ENCODE measurements at regions not wholly inside any gene's neighbourhood (a gene's known extent, or its start where the extent isn't known, plus 50 kb on each side); places are given as distances from the start of the nearest gene placed in this dataset.

DNA sequence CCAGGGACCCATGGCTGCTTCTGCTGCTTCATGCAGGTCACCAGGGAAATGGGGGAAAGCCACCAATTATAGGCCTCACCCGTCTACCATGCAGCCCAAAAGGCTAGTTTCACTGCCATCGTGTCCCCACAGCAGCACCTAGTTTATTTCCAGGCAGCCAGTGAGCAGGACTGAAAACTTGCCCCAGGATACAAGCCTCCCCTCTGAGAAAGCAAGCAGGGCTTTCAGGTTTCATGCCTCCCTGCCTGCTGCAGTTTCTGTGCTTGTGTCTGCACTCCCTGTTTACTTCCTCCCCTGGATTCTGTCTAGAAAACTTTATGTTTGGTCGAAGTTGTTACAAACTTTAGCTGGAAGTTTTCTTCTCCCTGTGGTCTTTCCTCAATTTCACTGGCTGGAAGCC is 319.1 kb downstream of the ANXA1 start:
- no peak for FAIRE-seq

DNA sequence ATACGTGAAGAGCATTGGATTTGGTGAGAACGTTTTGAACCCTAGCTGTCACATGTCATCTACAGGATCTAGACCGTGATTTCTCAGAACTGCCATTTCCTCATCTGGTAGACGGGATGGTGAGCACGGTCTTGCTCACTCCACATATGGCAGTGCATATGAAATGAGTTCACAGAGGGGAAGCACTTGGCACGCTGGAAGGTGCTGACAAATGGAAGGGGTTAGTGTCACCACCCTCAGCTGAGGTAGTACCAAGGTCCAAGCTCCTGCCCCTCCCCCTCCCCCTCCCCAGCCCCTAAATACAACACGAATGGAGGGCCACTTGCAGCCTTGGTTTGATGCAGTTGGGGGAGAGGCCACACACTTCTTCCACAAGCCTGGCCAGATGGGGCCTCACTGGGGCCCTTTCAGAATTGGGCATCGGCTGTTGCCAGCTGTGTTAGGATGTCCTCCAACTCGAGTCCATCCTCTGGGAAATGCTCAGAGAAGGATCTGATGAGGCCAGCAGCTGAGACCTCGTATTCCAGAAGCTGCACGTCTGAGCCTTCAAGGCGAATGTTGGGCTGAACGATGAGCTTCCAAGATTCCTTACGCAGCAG is 322.4 kb downstream of the ANXA1 start:
- no peak for FAIRE-seq

DNA sequence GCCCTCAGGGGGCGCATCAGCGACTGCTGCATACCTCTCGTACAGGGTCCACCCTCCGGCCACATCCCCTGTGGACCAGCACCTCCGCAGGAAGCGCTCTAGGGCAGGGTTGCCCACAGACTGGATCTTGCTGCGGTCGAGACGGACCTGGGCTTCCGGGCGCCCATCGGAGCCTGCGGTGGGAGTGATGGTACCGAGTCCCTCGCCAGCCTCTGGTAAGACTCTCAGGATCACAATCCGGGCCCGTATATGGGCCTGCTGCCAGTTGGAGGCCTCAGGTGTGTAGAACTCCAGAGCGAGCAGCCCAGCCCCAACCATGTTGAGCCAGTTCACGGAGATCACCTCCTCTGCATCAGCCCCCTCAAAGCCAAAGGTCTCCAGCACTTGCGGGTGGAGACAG is 323.0 kb downstream of the ANXA1 start:
- FAIRE-seq: no peak

DNA sequence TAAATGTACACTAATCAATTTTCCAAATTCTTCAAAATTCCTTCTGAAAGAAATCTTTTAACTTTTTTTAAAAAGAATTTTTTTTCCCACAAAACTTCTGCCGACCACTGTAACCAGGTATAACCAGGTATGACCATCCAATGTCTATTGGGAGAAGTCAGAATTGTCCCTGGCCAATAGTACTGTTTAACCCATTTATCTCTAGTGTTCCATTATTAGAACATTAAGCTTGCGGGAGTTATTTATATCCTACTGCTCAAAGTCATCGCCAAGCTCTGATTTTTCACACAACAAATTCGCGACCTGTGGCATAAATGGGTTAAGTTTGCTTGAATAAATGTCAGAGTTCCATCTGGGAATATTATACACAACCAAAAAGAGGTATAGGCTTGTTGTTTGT is 343.2 kb downstream of the ANXA1 start:
- no peak for FAIRE-seq

DNA sequence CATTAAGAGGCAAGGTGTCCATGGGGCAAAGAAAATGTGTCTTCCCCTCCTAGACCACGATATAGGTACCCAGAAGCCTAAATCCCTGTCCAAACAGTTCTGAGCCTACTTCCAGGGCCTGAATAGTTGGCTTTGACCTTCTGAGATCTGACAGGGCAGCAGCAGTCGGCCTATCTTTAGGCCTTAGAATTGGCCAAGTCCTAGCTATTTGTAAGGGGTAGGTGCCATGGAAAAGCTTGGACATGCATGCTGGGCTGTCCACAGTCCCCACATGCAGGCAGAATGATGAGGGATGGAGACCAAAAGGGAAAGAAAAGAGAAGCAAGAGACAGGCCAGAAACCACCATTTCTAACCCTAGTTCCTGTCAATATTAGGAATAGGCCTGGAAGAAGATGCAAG is 346.1 kb downstream of the ANXA1 start:
- FAIRE-seq: no peak

DNA sequence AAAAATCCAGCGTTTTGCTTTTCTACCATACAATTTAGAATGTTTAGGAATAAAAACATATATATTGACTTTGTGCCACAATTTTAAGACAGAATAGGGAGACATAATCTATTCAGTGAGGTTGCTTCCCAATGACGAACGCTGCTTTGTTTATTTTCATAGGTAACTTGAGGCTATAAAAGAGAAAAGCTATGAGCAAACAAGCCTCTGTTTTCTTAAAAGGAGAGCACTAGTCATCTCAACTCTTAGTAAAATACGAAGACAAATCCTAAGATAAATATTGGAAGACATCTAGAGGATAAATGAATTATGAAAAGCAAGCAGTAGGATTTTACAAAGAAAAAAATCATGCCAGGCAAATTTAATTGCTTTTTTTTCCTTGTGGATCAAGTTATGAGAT is 363.6 kb downstream of the ANXA1 start:
- FAIRE-seq: no peak

DNA sequence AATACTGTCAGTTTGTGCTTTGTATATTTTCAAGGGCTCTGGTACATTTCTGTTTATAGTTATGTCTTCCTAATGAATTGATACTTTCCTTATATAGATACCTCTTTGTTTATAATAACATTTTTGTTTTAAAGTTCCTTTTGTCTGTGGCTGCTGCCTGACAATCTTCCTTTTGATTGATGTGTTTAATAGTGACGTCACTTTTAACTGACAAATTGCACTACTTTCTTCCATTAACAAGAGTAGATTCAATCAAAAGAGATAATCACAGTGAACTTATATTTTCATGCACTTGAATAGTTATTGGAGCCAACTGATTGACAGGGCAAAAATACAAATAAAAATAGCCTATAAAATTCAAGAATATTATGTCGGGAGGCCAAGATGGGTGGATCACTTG is 371.7 kb downstream of the ANXA1 start:
- FAIRE-seq: no peak

DNA sequence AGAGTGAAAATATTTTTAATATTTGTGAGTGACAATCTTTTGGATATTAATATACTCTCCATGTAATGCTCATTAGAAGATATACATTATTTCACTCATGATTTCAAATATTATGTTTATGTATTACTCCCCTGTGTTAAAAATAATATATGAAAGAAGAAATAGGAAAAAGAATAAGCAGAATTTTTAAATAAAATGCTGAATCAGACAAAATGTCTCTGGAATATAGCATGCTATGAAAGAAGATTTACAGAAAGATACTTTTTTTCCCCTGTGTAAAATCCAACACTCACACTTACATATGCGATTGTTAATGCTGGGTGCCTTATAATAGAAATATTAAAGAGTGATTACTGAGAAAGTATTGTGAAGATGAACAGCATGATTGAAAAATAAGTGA is 373.7 kb downstream of the ANXA1 start:
- no peak for FAIRE-seq

DNA sequence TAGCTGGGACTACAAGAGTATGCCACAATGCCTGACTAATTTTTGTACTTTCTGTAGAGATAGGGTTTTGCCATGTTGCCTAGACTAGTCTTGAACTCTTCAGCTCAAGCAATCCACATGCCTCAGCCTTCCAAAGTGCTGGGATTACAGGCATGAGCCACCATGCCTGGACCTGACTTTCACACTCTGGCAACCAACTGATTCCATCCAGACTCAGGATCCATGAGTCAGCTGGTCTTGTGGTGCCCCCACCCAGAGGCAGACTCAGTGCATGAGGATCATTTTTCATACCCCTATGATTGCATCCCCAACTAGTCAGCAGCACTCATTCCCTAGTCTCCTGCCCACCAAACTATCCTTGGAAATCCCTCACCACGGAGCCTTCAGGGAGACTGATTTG is 375.9 kb downstream of the ANXA1 start:
- FAIRE-seq: no peak

DNA sequence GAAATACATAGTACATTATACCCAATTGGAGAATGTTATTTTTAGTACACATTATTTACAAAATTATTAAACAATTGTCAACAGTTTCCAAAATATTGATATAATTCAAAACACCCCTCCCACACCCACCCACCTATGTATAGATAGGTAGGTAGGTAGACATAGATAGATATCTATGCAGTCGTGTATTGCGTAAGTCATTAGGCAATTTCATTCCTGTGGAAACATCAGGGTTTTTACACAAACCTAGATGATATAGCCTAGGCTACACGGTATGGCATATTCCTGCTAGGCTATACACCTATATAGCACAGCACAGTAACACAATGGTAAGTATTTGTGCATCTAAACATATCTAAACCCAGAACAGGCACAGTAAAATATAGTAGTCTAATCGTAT is 377.3 kb downstream of the ANXA1 start:
- no peak for FAIRE-seq

DNA sequence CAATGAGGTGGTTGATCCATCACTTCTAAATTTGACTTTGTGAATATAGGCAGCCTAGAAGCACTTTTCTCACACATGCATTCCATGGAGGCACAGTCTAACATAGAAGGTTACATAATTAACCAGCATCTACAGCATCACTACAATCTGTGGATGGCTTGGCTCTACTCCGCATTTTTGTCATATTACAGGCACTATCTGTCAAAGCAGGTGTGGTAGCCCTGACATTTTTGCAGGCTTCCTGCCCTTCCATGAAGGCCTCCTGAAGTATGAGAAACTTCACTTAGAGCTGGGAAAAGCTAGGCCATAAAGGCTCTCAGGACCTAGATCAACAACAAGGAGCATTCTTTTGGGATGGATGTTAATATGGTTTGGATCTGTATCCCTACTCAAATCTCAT is 378.0 kb downstream of the ANXA1 start:
- no peak for FAIRE-seq

DNA sequence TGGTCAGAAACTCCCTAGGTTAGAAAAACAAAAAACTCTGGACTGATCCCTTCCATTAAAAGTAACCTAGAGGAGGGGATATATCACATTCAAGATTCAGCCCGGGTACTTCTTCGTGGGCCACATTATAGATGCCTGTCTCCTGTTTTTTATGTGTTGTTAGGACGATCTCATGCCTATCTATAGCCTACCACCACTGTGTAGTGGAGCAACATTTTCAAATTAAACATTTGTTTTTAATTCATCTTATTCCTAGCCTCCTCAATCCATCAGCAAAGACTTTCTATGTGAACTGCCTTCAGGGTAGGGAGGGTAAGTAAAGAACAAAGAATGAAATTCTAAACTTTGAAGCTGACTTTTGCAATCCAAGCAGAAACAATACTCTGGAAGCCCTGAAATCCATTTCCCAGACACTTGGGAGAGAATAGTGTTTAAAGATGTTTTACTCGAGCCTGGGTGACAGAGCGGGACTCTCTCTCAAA is 379.4 kb downstream of the ANXA1 start:
- no peak for FAIRE-seq

DNA sequence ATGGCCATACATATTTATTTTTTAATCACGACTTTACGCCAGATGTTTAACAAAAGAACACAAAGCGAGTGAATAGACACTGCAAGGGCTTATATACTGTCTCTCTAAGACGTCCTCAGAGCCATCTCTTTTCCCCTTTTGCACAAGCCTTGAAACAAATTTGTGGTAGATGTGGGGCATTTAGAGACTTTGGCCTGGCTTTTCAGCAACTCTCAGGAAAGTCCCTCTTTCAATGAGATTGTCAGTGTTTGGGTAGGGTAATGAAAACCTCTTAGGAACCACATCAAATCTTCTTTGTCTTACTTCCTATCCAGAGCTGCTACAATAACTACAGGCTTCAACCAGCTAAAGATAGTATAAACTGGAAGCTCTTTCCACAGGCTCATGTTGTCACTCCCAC is 380.0 kb downstream of the ANXA1 start:
- FAIRE-seq: no peak

DNA sequence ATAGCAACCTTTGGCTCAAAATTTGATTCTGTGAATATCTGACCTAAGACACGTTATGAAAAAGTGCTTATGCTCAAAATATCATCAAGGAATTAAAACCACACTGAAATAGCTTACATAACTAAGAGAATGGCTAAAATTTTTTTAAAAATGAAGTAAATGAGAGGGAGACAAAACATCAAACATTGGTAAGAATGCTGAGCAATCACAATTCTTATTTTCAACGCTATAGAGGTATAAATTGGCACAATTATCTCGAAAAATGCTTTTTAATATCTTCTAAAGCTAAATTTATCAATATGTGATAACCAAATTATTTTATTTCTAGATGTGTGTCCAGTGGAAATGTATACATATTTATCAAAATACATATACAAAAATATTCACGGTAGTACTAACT is 381.3 kb downstream of the ANXA1 start:
- FAIRE-seq: no peak

DNA sequence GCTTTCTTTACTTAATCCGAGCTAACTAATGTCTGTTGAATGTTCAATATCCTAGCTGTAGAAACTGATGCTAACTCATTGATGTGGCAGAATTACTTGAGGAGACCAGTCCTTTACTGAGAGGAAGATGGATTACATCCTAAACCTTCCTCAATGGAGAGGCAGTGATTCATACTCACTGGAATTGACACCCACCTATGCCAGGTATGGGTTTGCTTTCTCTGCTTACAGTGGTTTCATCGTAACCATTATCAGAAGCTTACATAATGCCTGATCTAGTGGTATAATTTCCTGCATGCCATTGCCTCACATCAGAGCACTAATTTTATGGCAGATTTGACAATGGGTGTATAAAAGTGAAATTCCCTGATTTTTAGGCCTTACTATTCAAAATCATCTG is 384.7 kb downstream of the ANXA1 start:
- no peak for FAIRE-seq

DNA sequence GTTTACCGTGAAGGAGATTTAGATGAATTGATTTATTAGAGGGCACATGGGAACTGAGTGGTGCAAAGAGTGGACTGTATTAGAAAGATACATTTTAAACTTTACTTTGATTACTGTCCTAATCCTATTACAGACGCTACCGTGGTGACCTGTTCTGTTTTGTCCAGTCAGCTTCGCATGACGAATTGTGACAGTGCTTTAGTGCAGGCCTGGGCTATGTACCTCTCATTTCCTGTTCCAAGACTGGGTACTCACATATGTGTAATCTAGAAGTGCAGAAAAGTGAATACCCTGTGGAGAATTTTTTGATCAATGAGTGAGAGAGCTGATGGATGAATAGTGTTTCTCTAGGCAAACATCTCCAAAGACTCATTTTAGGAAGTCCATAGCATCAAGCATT is 385.9 kb downstream of the ANXA1 start:
- no peak for FAIRE-seq

DNA sequence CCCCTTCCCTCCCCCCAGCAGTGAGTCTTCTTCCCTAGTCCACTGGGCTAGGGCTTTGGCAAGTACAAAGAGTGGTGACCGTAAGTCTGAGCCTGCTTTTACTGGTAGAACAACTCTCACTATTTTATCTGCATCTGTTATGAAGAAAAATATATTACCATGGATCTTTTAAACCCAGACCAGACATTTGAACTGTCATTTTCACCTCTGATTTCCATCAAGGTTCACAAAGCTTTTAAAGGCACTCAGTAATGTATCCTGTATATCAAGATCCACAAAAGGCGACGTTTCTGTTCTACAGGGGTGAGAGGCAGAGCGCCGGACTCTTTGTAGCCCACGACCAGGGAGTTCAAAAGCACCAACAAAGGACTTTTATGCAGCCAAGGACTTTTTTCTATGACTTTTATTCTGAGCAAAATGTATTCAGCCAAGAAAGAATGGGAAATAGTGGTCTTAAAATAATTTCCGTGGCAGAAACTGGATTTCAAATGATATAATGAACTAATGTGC is 388.3 kb downstream of the ANXA1 start:
- FAIRE-seq: no peak

DNA sequence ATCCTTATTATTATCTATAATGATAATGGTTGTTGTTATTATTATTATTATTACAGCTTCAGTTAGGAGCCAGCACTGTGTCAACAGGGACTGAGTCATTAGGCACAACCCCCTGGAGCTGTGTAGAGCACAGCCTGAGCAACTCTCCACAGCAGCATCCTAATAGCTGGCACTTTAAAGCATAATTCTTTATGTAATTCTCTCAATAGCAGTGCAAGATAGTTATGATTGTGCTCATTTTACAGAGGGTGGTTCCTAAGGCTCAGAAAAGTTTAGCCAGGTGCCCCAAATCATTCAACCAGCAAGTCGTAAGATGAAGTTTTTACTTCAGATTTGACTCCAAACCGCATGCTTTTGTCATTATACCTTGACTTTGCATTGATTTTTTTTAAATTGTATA is 390.3 kb downstream of the ANXA1 start:
- no peak for FAIRE-seq

DNA sequence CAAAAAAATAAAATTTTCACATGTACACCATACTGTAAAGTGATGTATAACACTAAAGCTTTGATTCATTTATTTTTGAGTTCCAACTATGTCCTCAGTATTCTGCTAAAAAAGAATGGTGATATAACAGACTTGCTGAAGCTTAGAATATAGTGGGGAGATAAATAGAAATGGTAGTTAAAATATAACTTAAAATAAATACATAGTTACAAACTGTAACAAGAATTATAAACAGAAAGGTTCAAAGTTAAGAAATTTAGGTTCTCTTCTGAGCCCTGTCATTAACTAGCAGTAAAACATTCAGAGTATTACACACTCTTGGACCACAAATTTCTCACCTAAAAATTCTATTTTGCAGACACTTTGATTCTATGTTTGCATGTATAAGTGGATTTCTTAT is 392.1 kb downstream of the ANXA1 start:
- no peak for FAIRE-seq

DNA sequence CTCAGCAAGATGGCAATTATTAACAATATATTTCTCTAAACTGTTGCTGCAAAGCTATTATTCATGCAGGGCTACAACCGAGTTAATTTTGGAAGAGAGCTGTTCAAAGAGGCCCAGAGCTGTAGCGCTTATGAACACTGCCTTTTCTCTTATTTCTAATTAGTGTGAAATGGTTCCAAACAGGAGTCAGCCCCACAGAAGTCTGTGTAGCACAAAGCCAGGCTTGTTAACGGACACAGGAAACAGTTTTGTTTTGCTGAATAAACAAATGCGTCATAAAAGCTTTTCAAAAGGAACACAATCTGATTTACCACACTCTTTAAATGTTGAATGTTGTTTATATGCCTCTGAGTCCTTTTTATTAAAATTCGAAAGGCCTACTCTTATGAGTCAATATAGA is 396.5 kb downstream of the ANXA1 start:
- no peak for FAIRE-seq

DNA sequence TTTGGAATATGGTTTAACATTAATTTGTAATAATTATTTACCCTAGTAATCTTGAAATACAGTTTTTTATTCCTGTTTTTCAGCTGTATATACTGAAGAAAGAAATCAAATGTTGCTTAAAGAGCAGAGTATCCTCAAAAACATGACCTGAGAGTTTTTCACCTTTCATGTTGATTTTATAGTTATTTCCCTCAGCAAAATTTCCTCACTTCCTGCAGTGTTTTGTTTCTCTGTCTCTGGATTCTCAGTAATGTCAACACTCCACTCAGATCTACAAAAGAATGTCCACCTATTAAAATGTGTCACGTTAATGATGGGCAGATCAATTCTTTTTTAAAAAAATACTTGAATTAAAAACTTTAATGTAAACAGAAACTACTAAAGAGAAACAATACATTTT is 398.3 kb downstream of the ANXA1 start:
- peak; percentile 30 for FAIRE-seq

DNA sequence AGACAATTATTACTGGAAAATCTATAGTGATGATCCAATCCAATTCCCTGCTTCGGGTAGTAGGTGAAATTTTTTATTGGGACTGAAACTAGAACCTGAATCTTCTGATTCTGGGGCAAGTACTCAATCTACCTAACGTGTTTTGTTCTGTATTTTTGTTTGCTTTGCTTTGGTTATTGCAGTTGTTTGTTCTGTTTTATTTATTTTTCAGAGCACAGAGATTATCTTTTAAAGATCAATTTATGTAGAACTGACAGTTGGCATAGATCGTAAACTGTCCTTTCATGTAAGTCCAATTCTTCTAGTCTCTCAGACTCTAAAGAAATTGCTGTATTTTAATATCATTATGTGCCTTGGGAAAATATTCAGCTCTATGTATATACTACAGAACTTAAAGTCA is 401.6 kb downstream of the ANXA1 start:
- no peak for FAIRE-seq

DNA sequence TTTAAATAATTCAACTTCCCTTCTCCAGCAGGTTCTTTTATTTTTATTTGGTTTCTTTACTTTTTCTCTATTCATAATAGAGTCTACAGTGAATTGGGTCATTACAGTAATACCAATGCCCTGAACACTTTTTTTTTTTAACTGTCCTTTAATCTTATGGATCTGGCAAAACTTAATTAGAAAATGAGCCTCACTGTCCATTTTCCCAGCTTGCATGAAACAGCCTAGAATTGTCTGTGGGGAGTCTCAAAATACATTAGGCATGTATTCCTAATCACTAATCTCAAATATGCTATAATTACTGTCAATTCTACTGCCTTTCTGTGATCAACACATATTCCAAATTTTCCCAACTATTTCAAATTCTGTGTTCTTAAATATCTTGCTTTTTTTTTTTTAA is 406.8 kb downstream of the ANXA1 start:
- FAIRE-seq: no peak

DNA sequence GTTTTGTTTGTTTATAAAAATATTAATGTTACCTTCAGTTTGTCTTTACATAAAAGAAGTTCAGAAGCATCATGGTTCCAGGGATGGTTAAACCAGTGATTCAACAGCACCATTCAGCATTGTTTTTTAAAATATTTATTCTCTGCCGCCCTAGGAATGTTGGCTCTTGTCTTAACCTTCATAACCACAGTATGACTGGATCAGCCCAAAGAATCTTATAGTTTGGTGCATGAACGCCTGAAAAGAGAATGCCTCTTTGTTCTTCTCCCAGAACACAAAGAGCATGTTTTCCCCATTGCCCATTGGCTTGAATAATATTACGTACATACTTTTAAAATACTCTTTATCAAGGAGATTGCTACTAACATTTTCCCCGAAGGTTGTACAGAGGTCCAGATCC is 413.4 kb downstream of the ANXA1 start:
- FAIRE-seq: no peak

DNA sequence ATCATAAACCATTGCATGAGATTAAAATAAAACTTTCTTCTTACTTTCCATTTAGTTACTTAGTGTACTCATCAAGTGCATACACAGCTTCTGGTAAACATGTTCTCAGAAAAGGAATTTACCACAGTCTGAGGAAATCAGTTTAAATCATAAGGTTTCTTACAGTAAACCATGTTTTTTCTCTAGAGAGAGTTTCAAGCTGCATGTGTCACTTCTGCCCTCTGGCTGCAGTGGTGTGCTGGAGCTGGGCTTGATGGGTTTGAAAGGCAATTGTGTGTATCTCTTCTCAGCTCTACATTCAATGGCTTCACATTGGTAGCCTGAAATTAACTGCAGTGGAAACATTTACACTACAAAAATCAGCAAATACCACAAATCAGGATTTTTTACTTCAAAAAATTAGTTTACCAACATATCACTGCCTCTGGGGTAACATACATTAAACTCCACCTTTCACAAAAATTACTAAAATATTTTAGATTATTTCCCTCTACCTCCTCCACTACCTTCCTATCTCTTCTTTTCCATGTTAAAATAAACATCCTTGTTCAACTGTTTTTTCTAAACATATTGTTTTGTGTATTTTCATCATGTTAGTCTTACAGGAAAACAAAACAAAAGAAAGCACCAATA is 414.3 kb downstream of the ANXA1 start:
- peak; percentile 53 for FAIRE-seq
